HS-27A (cell line): ENCODE measurements at regions not wholly inside any gene's neighbourhood (a gene's known extent, or its start where the extent isn't known, plus 50 kb on each side); places are given as distances from the start of the nearest gene placed in this dataset.
A peak's percentile ranks its signal among the peaks of the same experiment; 100 is the strongest.
"Not testable (repeated sequence)": the region's sequence is repeated elsewhere in the genome, so short reads cannot be mapped to it uniquely, and the experiment has no call there.

Source experiments
- DNase-seq: peaks from one replicate; pipeline ENCODE4 v3.0.0-alpha.2; 2012; ENCODE audit warnings: low read depth, missing footprints

GRCh38 chr6:69623357-69623756 lies 173.5 kb downstream of the LMBRD1 start:
- DNase-seq = no peak

GRCh38 chr6:69622924-69623323 lies 173.9 kb downstream of the LMBRD1 start:
- no peak for DNase-seq

GRCh38 chr6:69622230-69622629 lies 174.6 kb downstream of the LMBRD1 start:
- no peak for DNase-seq

GRCh38 chr6:69617163-69617562 lies 179.6 kb downstream of the LMBRD1 start:
- no peak for DNase-seq

- no peak for DNase-seq
These were observed 186.9 kb downstream of the LMBRD1 start for GRCh38 chr6:69609836-69610472.

GRCh38 chr6:69601132-69601531 lies 195.7 kb downstream of the LMBRD1 start:
- DNase-seq = no peak

GRCh38 chr6:69594405-69594804 lies 202.4 kb downstream of the LMBRD1 start:
- DNase-seq = no peak

- peak; percentile 20 for DNase-seq
These were observed 203.1 kb downstream of the LMBRD1 start for GRCh38 chr6:69593706-69594105.

GRCh38 chr6:69589626-69590025 lies 207.2 kb downstream of the LMBRD1 start:
- no peak for DNase-seq

GRCh38 chr6:69584913-69585729 lies 211.7 kb downstream of the LMBRD1 start:
- DNase-seq = peak; percentile 57

- DNase-seq = peak; percentile 46
These were observed 212.3 kb downstream of the LMBRD1 start for GRCh38 chr6:69584536-69584912.

- DNase-seq = no peak
These were observed 215.2 kb downstream of the LMBRD1 start for GRCh38 chr6:69581581-69581980.

GRCh38 chr6:69580706-69581105 lies 216.1 kb downstream of the LMBRD1 start:
- no peak for DNase-seq

- no peak for DNase-seq
These were observed 218.4 kb downstream of the LMBRD1 start for GRCh38 chr6:69578361-69578890.

GRCh38 chr6:69571234-69571633 lies 225.6 kb downstream of the LMBRD1 start:
- DNase-seq = no peak

- DNase-seq = no peak
These were observed 226.7 kb downstream of the LMBRD1 start for GRCh38 chr6:69570106-69570505.

GRCh38 chr6:69560597-69560996 lies 236.2 kb downstream of the LMBRD1 start:
- not testable (repeated sequence) for DNase-seq

GRCh38 chr6:69555088-69555638 lies 241.6 kb downstream of the LMBRD1 start:
- DNase-seq = no peak

- DNase-seq = no peak
These were observed 254.3 kb downstream of the LMBRD1 start for GRCh38 chr6:69542494-69542893.

- DNase-seq = no peak
These were observed 268.8 kb downstream of the LMBRD1 start for GRCh38 chr6:69527921-69528476.

GRCh38 chr6:69515480-69515879 lies 281.3 kb downstream of the LMBRD1 start:
- not testable (repeated sequence) for DNase-seq

- no peak for DNase-seq
These were observed 302.2 kb downstream of the LMBRD1 start for GRCh38 chr6:69494595-69494994.

GRCh38 chr6:69489970-69490369 lies 306.8 kb downstream of the LMBRD1 start:
- no peak for DNase-seq
